C4-2B (cell line): ENCODE measurements at regions not wholly inside any gene's neighbourhood (a gene's known extent, or its start where the extent isn't known, plus 50 kb on each side); places are given as distances from the start of the nearest gene placed in this dataset.

Experiments
- CTCF ChIP-seq: fragments of 450-650 bp; conservative IDR thresholded peaks from 2 replicates; pipeline ENCODE4 v1.5.1; 2017; ENCODE audit warnings: mild to moderate bottlenecking
- ZFX ChIP-seq: fragments of 450-650 bp; IDR thresholded peaks from 2 replicates; pipeline ENCODE4 v1.6.1; 2017

GRCh38 chr3:103381296-103382079 is 946.7 kb downstream of the ZPLD1 start:
- TF ChIP-seq CTCF (no peak), ZFX (no peak)
